ENCODE measurements at regions not wholly inside any gene's neighbourhood (a gene's known extent, or its start where the extent isn't known, plus 50 kb on each side); places are given as distances from the start of the nearest gene placed in this dataset.
"Not testable (repeated sequence)": the region's sequence is repeated elsewhere in the genome, so short reads cannot be mapped to it uniquely, and the experiment has no call there.

GRCh38 chr15:96484412-96484811 is 153.9 kb downstream of the NR2F2 start:
- TF ChIP-seq CTCF, POLR2A (IDR thresholded peaks at IDR 0.05): not testable (repeated sequence)

Measured in breast epithelium (tissue), 3 donors.